NCI-H2107 (cell line): ENCODE measurements at regions not wholly inside any gene's neighbourhood (a gene's known extent, or its start where the extent isn't known, plus 50 kb on each side); places are given as distances from the start of the nearest gene placed in this dataset.
A peak's percentile ranks its signal among the peaks of the same experiment; 100 is the strongest.
"Not testable (repeated sequence)": the region's sequence is repeated elsewhere in the genome, so short reads cannot be mapped to it uniquely, and the experiment has no call there.

ENCODE experiments used
- DNase-seq: peaks from one replicate; lab custom pipeline; 2025; lab: John Stamatoyannopoulos, UW

GRCh38 chr9:6103911-6104310 lies 88.5 kb upstream of the RANBP6 start:
- DNase-seq = not testable (repeated sequence)

GRCh38 chr9:6102336-6102987 lies 87.0 kb upstream of the RANBP6 start:
- not testable (repeated sequence) for DNase-seq

GRCh38 chr9:6101725-6102124 lies 86.3 kb upstream of the RANBP6 start:
- DNase-seq = not testable (repeated sequence)

GRCh38 chr9:6099346-6099745 lies 83.9 kb upstream of the RANBP6 start:
- not testable (repeated sequence) for DNase-seq

GRCh38 chr9:6098431-6098830 lies 83.0 kb upstream of the RANBP6 start:
- DNase-seq = no peak

GRCh38 chr9:6096821-6097220 lies 81.4 kb upstream of the RANBP6 start:
- no peak for DNase-seq

GRCh38 chr9:6090277-6091210 lies 75.1 kb upstream of the RANBP6 start:
- no peak for DNase-seq

GRCh38 chr9:6089300-6089699 lies 73.9 kb upstream of the RANBP6 start:
- DNase-seq = no peak

- no peak for DNase-seq
Measured at GRCh38 chr9:6086006-6086655, 70.7 kb upstream of the RANBP6 start.

- DNase-seq = peak; percentile 73
Measured at GRCh38 chr9:6080154-6080716, 64.8 kb upstream of the RANBP6 start.

- DNase-seq = no peak
Measured at GRCh38 chr9:6079386-6079785, 64.0 kb upstream of the RANBP6 start.

GRCh38 chr9:6078382-6079105 lies 63.1 kb upstream of the RANBP6 start:
- no peak for DNase-seq

GRCh38 chr9:6076851-6077250 lies 61.4 kb upstream of the RANBP6 start:
- DNase-seq = no peak

- DNase-seq = no peak
Measured at GRCh38 chr9:6073731-6074130, 58.3 kb upstream of the RANBP6 start.

GRCh38 chr9:6072865-6073264 lies 57.4 kb upstream of the RANBP6 start:
- no peak for DNase-seq

GRCh38 chr9:6072453-6072852 lies 57.0 kb upstream of the RANBP6 start:
- no peak for DNase-seq

GRCh38 chr9:6068983-6069382 lies 53.6 kb upstream of the RANBP6 start:
- no peak for DNase-seq

- DNase-seq = no peak
Measured at GRCh38 chr9:6067426-6067825, 52.0 kb upstream of the RANBP6 start.
